ENCODE measurements at regions not wholly inside any gene's neighbourhood (a gene's known extent, or its start where the extent isn't known, plus 50 kb on each side); places are given as distances from the start of the nearest gene placed in this dataset.

- H3K27me3 ChIP-seq (ENCODE audit: control insufficient read depth, insufficient read depth, low read length): peaks cover 54% of the 10 kb centered on the region
- H3K4me3 ChIP-seq (ENCODE audit: insufficient read depth, low read depth, low read length): no peak overlapping the region
- H3K36me3 ChIP-seq (replicated peaks; ENCODE audit: control insufficient read depth, insufficient read depth, low read length): no peaks in the 10 kb centered on the region
- no peak for DNase-seq
These were observed 91.6 kb downstream of the NR2F2 start for GRCh38 chr15:96422125-96422524.

- no peak for DNase-seq
- no peak overlapping the region for H3K4me3 ChIP-seq (ENCODE audit: insufficient read depth, low read depth, low read length)
- no peaks in the 10 kb centered on the region for H3K36me3 ChIP-seq (replicated peaks; ENCODE audit: control insufficient read depth, insufficient read depth, low read length)
- H3K27me3 ChIP-seq (ENCODE audit: control insufficient read depth, insufficient read depth, low read length): peaks cover 29% of the 10 kb centered on the region
These were observed 94.2 kb downstream of the NR2F2 start for GRCh38 chr15:96424674-96425073.

GRCh38 chr15:96428742-96429141 lies 98.2 kb downstream of the NR2F2 start:
- no peak for DNase-seq
- Histone ChIP-seq H3K27me3 (ENCODE audit: control insufficient read depth, insufficient read depth, low read length) (no peaks in the 10 kb centered on the region; the same call in 1 of the 2 replicates), H3K36me3 (replicated peaks; ENCODE audit: control insufficient read depth, insufficient read depth, low read length) (no peaks in the 10 kb centered on the region), H3K4me3 (ENCODE audit: insufficient read depth, low read depth, low read length) (no peak overlapping the region)

GRCh38 chr15:96431786-96432185 lies 101.3 kb downstream of the NR2F2 start:
- Histone ChIP-seq H3K36me3 (replicated peaks; ENCODE audit: control insufficient read depth, insufficient read depth, low read length) (no peaks in the 10 kb centered on the region), H3K4me3 (ENCODE audit: insufficient read depth, low read depth, low read length) (no peak overlapping the region), H3K27me3 (ENCODE audit: control insufficient read depth, insufficient read depth, low read length) (no peaks in the 10 kb centered on the region)
- DNase-seq: no peak

- no peak for DNase-seq
- no peaks in the 10 kb centered on the region for H3K27me3 ChIP-seq (ENCODE audit: control insufficient read depth, insufficient read depth, low read length)
- H3K36me3 ChIP-seq (replicated peaks; ENCODE audit: control insufficient read depth, insufficient read depth, low read length): no peaks in the 10 kb centered on the region
- no peak overlapping the region for H3K4me3 ChIP-seq (ENCODE audit: insufficient read depth, low read depth, low read length)
These were observed 104.5 kb downstream of the NR2F2 start for GRCh38 chr15:96435022-96435421.

DNA sequence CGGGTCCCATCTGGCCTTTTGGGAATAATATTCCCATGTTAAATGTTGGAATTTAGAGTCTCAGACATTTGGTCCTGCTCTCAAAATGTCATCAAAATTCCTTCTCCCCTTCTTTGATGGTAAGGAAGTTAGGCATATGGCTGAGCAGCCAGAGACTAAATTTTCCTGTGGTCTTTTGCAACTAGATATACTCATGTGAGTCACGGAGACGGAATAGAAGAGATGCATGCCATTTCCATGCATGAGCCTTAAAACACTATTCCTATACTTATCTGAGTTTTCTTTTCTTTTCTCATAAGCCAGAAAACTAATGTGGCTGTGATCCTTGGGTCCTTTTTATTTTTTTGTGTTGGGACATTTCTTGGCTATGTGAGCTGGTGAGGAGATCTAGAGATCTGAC lies 105.3 kb downstream of the NR2F2 start:
- Histone ChIP-seq H3K36me3 (replicated peaks; ENCODE audit: control insufficient read depth, insufficient read depth, low read length) (no peaks in the 10 kb centered on the region), H3K27me3 (ENCODE audit: control insufficient read depth, insufficient read depth, low read length) (no peaks in the 10 kb centered on the region), H3K4me3 (ENCODE audit: insufficient read depth, low read depth, low read length) (no peak overlapping the region)
- DNase-seq: no peak

GRCh38 chr15:96440978-96441377 lies 110.5 kb downstream of the NR2F2 start:
- no peaks in the 10 kb centered on the region for H3K27me3 ChIP-seq (ENCODE audit: control insufficient read depth, insufficient read depth, low read length)
- H3K4me3 ChIP-seq (ENCODE audit: insufficient read depth, low read depth, low read length): no peak overlapping the region
- DNase-seq: no peak
- no peaks in the 10 kb centered on the region for H3K36me3 ChIP-seq (replicated peaks; ENCODE audit: control insufficient read depth, insufficient read depth, low read length)

DNA sequence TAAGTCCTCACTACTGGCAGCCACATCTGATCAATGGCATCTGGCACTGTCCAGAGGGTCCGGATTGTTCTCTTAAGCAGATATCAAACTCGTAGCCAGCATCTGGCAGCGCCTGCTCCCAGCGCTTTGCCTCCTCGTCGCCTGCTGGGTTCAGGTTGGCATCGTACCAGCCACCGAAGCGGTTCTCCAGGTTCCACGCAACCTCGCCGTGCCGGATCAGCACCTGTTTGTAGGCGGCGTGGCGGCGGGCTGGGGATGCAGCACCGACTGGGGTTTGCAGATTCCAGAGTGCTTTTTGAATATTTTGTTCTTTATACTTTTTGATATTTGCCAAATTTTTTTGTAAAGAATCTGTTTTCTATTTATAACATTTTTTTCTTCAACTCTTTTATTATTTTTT lies 111.6 kb downstream of the NR2F2 start:
- DNase-seq: no peak
- H3K36me3 ChIP-seq (replicated peaks; ENCODE audit: control insufficient read depth, insufficient read depth, low read length): no peaks in the 10 kb centered on the region
- H3K27me3 ChIP-seq (ENCODE audit: control insufficient read depth, insufficient read depth, low read length): no peaks in the 10 kb centered on the region
- H3K4me3 ChIP-seq (ENCODE audit: insufficient read depth, low read depth, low read length): no peak overlapping the region

- DNase-seq: no peak
- Histone ChIP-seq H3K4me3 (ENCODE audit: insufficient read depth, low read depth, low read length) (no peak overlapping the region), H3K27me3 (ENCODE audit: control insufficient read depth, insufficient read depth, low read length) (no peaks in the 10 kb centered on the region), H3K36me3 (replicated peaks; ENCODE audit: control insufficient read depth, insufficient read depth, low read length) (no peaks in the 10 kb centered on the region)
These were observed 114.4 kb downstream of the NR2F2 start for GRCh38 chr15:96444865-96445264.

GRCh38 chr15:96448923-96449322 lies 118.4 kb downstream of the NR2F2 start:
- no peaks in the 10 kb centered on the region for H3K27me3 ChIP-seq (ENCODE audit: control insufficient read depth, insufficient read depth, low read length)
- no peak for DNase-seq

DNA sequence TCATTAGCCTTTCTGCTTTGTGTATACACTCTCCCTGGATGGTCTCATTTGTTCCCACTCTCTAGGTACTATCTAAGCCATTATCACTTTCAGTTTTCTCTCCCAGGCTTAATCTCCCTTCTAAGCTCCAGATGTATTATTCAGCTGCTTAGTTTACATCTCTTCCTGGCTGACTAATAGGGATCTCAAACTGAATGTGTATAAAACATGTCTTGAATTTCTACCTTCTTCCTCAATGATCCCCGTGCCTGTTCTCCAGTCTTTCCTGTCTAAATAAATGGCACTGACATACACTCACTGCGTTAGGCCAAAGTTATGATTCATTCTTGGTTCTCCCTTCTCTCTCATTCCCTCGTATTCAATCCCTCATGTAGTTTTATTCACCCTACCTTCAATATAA lies 127.3 kb downstream of the NR2F2 start:
- no peak overlapping the region for H3K4me3 ChIP-seq (ENCODE audit: insufficient read depth, low read depth, low read length)
- no peak for DNase-seq
- no peaks in the 10 kb centered on the region for H3K36me3 ChIP-seq (replicated peaks; ENCODE audit: control insufficient read depth, insufficient read depth, low read length)
- no peaks in the 10 kb centered on the region for H3K27me3 ChIP-seq (ENCODE audit: control insufficient read depth, insufficient read depth, low read length)

More at GRCh38 chr15:96448923-96449322, 118.4 kb downstream of the NR2F2 start:
- Histone ChIP-seq H3K4me3 (ENCODE audit: insufficient read depth, low read depth, low read length) (no peak overlapping the region), H3K36me3 (replicated peaks; ENCODE audit: control insufficient read depth, insufficient read depth, low read length) (no peaks in the 10 kb centered on the region)

DNA sequence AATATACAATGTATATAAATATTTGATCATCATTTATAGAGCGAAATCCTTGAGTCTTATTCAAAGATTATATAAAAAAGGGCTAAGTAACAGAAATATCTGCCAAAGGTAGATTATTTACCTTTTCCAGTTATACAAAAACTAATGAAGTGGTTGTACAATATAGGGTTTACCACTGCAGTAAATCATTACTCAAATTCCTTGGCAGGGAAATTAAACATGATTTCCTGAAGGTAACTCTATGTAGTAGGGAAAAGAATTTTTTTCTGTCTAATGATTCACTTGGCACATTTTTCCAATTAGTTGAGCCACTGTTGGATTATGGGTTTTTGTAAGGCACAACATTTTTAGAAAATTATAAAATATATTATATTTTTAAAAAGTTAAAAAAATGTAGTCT lies 129.6 kb downstream of the NR2F2 start:
- no peak for DNase-seq
- Histone ChIP-seq H3K4me3 (ENCODE audit: insufficient read depth, low read depth, low read length) (no peak overlapping the region), H3K36me3 (replicated peaks; ENCODE audit: control insufficient read depth, insufficient read depth, low read length) (no peaks in the 10 kb centered on the region), H3K27me3 (ENCODE audit: control insufficient read depth, insufficient read depth, low read length) (no peaks in the 10 kb centered on the region)

- DNase-seq: no peak
- no peaks in the 10 kb centered on the region for H3K27me3 ChIP-seq (ENCODE audit: control insufficient read depth, insufficient read depth, low read length)
- no peak overlapping the region for H3K4me3 ChIP-seq (ENCODE audit: insufficient read depth, low read depth, low read length)
- H3K36me3 ChIP-seq (replicated peaks; ENCODE audit: control insufficient read depth, insufficient read depth, low read length): no peaks in the 10 kb centered on the region
These were observed 132.6 kb downstream of the NR2F2 start for GRCh38 chr15:96462768-96463750.

GRCh38 chr15:96466389-96466947 lies 136.0 kb downstream of the NR2F2 start:
- Histone ChIP-seq H3K36me3 (replicated peaks; ENCODE audit: control insufficient read depth, insufficient read depth, low read length) (no peaks in the 10 kb centered on the region), H3K27me3 (ENCODE audit: control insufficient read depth, insufficient read depth, low read length) (no peaks in the 10 kb centered on the region), H3K4me3 (ENCODE audit: insufficient read depth, low read depth, low read length) (no peak overlapping the region)
- DNase-seq: no peak

GRCh38 chr15:96468036-96468435 lies 137.5 kb downstream of the NR2F2 start:
- H3K4me3 ChIP-seq (ENCODE audit: insufficient read depth, low read depth, low read length): no peak overlapping the region
- no peaks in the 10 kb centered on the region for H3K36me3 ChIP-seq (replicated peaks; ENCODE audit: control insufficient read depth, insufficient read depth, low read length)
- no peaks in the 10 kb centered on the region for H3K27me3 ChIP-seq (ENCODE audit: control insufficient read depth, insufficient read depth, low read length)
- no peak for DNase-seq

All from H7 (cell line).